HK-2 (cell line): ENCODE measurements at regions not wholly inside any gene's neighbourhood (a gene's known extent, or its start where the extent isn't known, plus 50 kb on each side); places are given as distances from the start of the nearest gene placed in this dataset.

Experiments used
- DNase-seq: peaks from one replicate; pipeline ENCODE4 v3.0.0-alpha.2; 2018; ENCODE audit not compliant: unreplicated experiment

DNA sequence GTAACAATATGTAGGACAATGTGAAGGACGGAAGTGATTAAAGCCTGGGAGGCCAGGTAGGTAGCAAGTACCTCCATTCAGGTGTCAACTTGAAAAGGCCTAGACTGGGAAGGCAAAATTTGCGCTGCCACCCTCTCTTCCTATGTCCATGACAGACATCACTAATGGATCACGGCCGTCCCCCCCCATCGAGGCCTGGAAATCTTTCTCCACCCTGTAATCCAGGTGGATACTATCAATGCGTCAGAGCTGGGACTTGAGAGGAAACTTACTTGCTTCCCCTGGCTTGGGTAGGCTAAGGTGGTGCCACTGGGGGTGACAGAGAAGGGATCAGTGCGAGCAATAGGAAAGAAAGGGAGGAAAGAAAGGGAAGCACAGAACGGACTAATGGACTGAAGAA lies 156.1 kb downstream of the SALL1 start:
- DNase-seq: no peak

DNA sequence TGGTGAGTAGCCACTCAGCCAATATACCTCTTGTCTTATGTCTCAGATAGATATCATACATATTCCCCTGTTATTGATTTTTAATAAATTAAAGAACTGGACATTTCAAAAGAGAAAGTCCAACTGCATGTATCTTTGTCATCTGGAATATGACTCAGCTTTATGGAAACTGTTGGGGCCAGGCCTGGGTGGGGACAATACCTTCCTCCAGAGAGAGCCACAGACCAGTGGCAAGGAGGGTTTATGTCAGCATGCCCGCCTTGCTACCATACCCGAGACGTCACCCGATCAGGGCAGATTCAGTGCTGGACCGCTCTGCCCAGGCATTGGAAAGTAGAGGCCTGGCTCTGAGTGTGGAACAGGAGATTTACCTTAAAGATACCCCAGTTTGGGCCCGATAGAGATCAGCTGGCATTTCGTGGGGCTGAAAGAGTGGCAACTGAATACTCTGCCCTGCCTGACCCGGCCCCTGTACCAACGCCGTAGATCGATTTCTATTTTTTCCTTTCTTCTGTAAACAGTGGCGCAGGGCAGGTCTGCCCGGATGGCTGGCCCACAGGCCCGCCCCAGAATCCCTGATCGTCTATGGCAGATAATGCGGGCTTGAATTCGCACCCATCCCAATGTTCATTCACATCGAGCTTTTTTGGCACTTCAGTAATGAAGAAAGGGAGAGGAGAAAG lies 158.6 kb downstream of the SALL1 start:
- DNase-seq: no peak

DNA sequence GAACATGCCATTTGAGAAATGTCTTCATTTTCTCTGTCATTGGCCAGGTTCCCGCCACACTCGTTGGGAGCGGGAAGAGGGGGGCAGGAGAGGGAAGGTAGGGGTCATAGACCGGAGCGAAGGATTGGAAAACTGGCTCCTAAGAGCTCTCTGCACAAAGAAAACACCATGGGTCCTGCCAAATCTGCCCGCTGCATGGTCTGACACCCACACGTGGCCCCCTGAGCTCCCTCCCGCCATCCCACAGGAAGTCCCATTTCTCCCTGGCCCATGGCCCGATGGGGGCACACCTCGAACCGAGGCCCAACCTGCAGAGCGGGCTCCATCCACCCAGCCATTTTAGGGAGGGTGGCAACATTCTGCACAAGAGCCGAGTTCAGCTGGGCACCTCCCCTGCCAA lies 159.6 kb downstream of the SALL1 start:
- no peak for DNase-seq

DNA sequence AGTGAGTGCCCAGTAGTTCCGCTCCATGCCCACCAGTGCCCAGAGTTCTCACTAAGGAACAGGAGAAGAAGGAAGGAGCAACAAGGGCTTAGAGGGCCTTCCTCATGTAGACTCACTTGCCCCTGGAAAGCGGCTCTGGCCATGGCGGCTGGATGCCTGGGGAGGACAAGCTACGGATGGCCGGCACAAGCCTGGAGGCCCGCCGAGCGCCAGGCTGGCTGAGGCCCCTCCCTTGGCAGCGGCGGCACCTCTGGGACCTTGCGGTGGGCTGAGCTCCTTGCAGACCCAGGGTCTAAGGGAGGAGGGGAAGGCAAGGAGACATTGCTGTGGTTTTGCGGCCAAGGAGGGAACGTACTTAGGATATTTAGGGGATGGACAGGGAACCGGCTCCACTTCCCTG lies 160.1 kb downstream of the SALL1 start:
- no peak for DNase-seq

DNA sequence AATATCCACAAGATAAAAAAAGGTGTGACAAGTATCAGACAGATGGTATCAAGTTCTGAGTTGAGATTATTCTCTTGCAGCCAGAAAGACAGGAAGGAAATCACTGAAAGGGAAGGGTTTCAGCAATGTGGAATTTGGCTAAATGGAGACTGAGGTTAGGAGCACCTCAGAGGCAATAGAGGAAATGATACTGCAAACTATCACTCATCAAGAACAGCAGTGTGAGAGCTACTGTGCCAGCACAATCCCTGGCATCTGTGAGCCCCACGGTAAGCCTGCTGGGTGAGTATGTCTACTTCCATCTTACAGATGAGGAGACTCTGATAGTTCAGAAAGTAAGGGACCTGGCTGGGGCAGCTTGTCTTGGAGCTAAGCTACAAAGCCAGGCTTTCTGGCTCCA lies 162.0 kb downstream of the SALL1 start:
- DNase-seq: no peak

DNA sequence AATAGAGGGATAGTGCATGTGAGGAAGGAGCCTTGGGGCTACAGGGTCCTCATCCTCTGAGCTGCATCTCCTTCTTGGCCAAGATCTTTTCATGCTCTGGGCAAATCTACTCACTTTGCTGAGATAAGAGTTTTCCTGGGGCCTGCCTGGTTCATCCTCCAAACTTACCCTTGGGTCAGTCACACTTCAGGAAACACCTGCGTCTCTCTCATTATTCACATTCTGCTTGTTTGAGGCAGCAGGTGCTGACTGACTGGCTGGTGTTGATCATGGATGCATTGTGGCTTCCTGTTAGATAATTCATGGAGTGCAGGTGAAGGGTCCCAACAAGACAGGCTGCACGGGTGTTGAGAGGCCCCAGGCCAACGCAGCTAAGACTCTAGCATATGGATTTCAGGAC lies 162.6 kb downstream of the SALL1 start:
- DNase-seq: no peak

DNA sequence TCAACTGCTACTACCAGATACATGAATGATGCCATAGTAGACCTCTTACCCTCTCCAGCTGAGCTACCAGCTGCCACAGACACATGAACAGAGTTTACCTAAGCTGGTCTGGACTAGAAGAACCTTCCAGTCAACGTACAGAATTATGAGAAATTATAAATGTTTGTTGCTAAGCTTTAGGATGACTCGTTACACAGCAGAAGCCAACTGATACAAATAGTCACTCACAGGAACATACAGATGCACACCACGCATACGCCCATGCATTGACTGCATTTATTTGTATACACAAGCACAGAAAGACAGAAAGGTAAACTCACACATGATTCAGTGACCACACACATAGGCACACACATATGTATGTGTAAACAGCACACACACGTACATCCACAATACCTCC lies 164.6 kb downstream of the SALL1 start:
- no peak for DNase-seq

DNA sequence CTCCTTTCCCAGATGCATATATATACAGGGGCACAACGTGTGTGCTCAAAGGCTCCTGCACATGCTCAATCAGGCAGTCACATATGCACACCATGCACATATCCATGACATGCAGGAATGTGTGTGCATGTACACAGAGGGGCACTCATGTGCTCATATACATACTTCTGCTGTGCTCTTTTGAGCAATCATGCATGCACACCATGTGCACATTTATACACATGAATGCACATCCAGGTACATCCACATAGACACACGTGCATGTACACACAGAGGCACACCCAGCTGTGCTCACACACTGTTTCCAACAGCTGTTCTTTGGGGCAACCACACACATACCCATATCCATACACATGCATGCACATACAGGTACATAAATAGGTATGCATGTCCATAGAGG lies 165.3 kb downstream of the SALL1 start:
- DNase-seq: no peak

DNA sequence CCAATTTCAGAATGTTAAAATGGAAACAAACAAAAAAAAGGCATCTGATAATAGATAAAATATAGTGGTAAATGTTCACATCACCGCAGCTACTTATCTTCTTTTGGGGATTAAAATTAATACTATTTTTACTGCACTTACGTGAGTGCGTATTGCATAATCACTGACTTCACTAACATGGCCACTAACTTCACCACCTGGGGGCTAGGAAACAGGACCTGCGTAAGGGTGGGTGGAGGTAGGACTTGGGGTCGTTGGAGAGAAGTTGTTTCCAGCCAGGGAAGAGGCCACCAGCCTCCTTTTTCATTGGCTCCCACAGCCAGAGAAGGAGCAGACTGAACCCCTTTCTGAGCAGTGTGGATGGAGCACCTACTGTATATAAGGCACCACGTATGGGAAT lies 166.4 kb downstream of the SALL1 start:
- DNase-seq: no peak

DNA sequence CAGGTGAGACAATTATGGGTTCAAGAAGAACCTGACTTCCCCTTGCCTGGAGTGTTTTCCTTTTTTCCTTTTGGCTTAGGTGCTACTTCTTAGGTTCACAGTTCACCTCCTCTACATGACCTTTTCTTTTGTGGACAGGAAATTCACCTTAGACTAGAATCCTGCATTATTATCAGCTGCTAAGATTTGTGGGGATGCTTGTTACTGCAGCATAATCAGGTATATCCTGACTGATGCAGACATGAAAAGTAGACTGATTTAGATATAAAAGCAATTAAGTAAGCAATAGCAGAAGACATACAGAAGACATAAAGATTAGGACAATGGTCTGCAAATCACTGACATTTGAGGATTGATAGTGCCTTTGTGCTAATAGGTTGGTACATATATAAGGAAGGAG lies 168.3 kb downstream of the SALL1 start:
- no peak for DNase-seq

DNA sequence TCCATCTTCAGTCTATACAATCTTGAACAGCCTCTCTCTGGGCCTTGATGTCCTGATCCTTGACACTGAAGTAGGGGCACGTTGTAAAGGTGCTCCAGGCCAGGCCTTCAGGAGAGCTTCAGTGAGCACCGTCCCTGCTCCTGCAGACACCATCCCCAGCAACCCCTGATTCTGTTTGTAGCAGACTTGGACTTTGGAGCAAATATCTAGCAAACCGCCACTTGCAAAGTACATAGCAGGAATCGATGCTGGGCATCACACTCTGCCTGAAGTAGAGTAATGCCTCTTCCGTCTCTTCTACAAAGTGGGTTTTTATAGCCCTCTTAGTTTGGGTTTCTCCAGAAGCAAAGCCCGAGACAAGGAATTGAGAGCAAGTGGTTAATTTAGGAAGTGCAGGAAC lies 169.1 kb downstream of the SALL1 start:
- DNase-seq: no peak

DNA sequence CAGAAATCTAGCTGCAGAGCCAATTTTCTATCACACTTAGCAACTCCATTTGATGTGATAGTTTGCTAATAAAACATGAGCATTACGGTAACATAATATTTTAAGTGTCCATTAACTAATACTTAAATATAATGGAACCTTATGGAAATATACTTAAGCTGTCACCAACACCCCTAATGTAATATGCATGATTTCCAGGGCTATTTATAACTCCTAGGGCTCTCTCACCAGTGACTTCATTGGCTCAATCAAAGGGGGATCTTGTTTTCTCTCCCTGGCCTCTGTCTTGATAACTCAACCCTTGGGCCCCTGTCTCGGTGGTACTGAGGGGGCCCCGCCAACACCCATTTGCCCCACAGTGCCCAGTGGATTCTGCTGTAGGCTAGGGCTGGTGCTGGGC lies 170.4 kb downstream of the SALL1 start:
- DNase-seq: no peak

DNA sequence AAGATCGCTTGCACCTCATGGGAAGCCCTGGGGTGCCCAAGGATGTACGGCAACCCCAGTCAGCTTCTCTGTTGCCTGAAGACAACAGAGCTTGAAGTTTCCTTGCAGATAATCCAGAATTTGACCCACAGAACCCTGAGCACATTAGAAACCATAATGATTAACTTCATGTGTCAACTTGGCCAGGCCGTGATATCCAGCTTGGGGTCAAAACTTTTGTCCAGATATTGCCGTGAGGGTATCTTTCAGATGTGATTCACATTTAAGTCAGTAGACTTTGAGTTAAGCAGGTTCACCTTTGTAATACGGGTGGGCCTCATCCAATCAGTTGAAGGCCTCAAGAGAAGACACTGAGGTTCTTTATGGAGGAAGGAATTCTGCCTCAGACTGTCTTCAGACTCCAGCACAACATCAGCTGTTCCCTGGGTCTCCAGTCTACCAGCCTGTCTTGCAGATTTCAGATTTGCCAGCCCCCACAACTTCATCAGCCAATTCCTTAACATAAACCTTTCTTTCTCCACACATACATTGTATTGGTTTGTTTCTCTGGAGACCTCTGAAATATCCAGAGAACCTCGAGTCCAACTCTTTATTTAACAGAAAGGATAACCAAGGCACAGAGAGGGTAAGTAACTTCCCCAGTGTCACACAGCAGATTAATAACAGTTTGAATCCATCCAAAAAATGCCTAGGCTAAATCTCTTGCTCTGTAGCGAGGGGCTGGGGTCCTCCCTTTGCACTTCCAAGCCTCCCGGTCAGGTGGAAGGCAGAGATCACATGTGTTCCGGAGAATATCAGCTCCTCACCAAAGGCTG lies 171.1 kb downstream of the SALL1 start:
- DNase-seq: no peak

DNA sequence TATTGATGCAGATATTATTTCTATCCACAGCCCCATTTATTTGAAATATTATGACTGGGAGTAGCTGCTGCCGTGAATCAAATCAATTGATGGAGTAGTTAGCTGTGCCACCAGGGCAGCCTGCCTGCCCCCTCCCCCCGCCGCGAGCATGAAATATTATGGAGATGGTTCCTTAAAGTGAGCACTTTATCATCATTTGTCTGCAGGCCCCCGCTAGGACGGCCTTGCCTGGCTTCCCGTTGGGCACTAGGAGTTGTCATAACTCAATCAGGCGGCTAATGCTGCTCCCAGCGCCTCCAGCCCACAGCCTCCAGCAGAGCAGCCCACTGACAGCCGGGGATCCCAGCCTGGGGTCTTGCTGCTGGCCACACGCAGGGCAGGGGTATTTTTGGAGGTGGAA lies 173.9 kb downstream of the SALL1 start:
- no peak for DNase-seq

DNA sequence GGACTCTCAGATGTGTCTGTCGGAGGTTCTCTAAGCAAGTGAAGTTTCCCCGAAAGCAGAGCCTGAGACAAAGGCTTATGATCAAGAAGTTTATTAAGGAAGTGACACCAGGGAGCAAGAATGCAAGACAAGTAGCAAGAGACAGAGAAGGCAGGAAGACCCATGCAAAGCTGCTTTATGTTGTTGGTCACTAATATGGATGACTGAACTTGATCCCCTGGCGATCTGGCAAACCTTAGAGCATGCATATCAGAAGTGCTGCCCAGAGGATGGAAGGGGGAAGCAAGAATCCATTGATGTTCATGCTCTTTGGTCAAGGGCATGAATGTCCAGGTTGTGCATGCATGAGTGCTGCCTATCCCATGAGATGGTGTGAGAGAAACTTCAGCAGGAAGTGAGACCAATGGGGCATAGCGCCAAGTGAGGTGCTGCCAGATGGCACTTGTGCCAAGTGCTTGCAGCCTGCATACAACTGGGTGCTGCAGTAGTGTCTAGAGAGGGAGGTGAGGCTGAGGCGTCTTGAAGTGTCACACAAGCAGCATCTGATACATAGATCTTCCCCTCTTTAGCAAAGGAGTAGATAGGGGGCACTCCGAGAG lies 176.5 kb downstream of the SALL1 start:
- DNase-seq: no peak

DNA sequence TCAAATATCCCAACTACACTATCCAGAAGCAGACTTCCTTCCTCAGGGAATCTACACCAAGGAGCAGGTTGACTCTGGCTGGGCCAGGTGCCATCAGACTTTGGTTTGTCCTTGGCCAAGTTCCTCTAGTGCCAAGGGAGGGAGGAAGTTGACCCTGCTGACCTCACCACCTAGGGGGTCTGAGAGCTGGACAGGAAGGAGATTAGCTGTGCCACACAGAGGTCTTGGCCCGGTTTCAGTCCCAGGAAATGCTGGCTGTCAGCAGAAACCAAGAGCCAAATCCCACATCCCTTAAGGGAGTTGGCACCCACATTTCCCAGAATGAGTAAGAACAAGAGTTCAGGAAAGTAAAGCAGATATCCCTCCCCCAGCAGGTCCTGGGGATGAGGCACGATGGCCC lies 178.2 kb downstream of the SALL1 start:
- DNase-seq: no peak

DNA sequence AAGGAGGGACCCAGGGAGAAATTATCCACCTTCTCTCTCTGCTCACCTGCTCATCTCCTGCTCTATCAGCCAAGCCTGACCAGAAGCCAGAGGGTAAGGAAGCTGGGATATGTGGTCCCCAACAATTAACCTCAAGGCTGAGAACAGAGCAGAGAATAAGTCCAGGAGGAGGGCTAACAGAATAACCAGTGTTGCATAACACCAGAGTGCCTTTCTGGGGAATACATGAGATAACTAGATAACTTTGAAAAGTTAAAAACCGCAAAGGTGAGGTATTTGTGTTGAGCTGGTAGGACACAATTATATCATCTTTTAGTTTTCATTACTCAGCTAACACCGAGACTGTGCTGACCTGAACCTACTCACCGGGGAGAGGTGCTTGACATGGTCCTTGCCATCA lies 180.8 kb downstream of the SALL1 start:
- DNase-seq: no peak

DNA sequence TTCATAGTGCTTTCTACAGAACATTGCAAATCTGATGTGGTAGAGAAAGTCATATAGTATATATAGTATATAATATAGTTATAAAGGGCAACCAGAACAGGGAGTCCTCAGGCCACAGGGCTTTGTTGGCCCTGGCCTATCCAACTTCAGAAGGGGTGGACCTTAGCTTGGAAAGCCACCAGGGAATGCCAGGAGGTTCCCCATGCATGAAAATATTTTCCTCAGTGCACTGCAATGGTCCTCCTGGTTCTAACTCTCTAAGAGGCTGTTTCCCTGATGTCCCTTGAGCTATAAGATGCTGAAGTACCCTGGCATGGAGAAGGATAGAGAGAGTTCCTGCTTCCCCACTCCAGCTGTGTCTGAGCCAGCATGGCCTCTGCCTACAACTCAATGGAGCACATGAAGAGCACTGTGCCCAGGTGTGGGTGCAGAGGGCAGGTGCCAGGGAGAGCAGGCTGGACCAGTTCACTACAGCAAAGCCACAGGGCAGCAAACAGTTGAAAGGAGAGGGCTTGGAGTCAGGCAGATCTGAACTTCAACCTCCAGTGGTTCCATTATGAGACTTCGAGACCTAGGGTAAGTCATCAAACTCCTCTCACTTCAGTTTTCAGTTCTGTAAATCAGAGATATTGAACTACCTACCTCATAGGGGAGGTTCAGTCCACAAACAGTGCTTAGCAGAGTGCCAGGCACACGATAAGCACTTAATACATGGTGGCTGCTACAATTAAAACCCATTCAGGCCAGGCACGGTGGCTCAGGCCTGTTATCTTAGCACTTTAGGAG lies 183.1 kb downstream of the SALL1 start:
- DNase-seq: no peak

DNA sequence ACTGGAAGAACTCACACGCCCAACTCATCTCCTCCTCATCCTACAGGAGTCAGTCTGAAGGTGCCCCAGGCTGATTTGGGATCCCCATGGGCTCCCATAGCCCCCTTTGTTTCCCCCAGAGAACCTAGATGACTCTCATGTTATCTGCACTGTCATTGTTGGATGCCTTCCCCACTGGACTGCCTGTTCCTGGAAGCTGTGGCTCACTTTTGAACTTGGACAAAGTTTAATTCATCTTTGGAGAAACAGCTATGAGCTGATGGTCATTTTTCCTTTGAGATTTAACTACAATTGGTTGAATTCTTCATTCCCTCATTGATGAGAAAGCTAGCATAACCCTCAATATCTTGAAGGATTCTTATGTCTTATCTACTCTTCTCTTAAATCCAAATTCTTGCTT lies 186.6 kb downstream of the SALL1 start:
- no peak for DNase-seq

DNA sequence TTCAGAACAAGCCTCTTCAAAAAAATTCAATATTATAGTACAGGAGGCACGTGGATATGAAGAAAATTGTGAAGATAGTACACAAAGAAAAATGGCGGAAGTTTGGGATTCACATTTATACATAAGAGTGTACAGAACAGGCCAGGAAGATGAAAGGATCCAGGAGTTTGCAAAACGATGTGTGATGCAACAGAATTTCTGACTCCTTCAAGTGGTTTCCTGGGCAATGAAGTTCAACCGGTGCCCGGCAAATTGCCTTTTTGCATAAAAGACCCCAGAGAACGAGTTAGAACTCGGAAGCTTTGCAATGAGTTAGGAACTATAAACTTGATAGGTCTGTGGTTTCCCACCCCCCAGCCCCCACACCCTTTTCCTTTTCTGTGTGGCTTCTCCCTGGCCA lies 189.1 kb downstream of the SALL1 start:
- no peak for DNase-seq

DNA sequence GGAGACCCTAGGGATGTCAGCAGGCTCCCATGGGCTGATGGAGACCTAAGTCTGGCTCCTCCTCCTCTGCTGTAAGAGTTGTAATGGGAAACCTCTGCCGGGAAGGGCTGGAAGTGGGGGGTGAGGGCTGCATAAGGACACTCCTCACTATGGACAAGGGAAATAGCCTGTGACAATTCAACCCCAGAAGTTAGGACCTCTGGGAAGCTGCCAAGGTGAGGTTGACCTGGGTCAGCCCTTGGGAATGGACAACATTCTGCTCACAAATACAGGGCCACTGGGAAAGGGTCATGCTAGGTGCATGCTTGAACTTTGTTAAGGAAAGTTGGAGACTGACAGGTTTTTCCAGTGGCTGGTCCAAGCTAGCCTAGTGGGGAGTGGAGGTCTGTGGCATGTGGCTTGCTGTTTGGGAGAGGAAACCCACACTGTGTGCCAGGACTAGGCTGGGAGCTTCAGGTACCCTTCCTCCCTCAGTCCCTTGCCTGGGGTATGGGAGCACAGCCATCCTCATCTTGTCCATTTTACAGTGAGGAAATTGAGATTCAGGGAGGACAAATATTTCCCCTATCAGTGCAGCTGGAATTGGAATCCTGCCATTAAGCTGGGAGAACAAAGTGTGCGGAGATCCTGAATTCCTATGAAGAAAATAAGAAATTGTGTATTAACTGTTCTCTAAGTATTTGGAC lies 190.4 kb downstream of the SALL1 start:
- no peak for DNase-seq

DNA sequence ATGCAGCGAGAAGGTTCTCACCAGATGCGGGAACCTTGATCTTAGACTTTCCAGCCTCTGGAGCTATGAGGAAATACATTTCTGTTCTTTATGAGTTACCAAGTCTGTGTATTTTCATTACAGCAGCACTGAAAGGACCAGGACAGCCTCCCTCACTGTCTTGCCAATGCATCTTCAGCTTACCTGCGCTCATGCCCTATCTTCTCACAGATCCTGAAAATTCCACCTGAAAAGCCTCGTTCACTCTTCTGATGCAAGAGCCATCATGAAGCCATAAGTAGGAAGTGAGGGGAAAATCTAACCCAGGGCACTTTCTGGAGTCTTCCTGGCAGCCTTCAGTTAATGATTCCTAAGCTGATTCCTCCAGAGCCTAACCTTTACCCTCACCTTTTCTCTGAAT lies 194.0 kb downstream of the SALL1 start:
- DNase-seq: no peak
